ENCODE measurements at regions not wholly inside any gene's neighbourhood (a gene's known extent, or its start where the extent isn't known, plus 50 kb on each side); places are given as distances from the start of the nearest gene placed in this dataset.

GRCh38 chr5:37940931-37941623, 101.2 kb upstream of the GDNF start:
- DNase-seq (ENCODE audit: low spot score), result no peak
- Histone ChIP-seq H3K4me2 (no peak overlapping the region), H3K36me3 (ENCODE audit: insufficient read depth) (no peaks in the 10 kb centered on the region), H3K4me3 (no peak overlapping the region), H3K9me2 (ENCODE audit: insufficient read depth) (peaks cover 10% of the 10 kb centered on the region; the same call in 1 of the 2 replicates), H4K20me1 (replicated peaks; ENCODE audit: insufficient read depth) (no peaks in the 10 kb centered on the region), H3F3A (replicated peaks; ENCODE audit: low read depth) (no peaks in the 10 kb centered on the region), H3K79me2 (replicated peaks; ENCODE audit: insufficient read depth) (no peaks in the 10 kb centered on the region), H3K27me3 (ENCODE audit: insufficient read depth) (no peaks in the 10 kb centered on the region), H3K4me1 (ENCODE audit: insufficient read depth) (no peaks in the 10 kb centered on the region), H3K27ac (ENCODE audit: low read depth) (no peak overlapping the region), H2AFZ (no peak overlapping the region)
- Mint-ChIP-seq H3K9me3 (no peaks in the 10 kb centered on the region; the same call in 2 of the 3 replicates), H3K4me3 (no peak overlapping the region), H3K27me3 (ENCODE audit: insufficient read depth, low read depth, poor library complexity) (no peaks in the 10 kb centered on the region), H3K27ac (no peak overlapping the region), H3K4me1 (no peaks in the 10 kb centered on the region), H3K36me3 (ENCODE audit: low read depth) (no peaks in the 10 kb centered on the region)
- TF ChIP-seq STAT1 (IDR thresholded peaks at IDR 0.05; ENCODE audit: unreplicated experiment), result no peak
- TF ChIP-seq JUNB (IDR thresholded peaks at IDR 0.05; ENCODE audit: unreplicated experiment), result no peak
- TF ChIP-seq POLR2AphosphoS5 (IDR thresholded peaks at IDR 0.05; ENCODE audit: low read depth), result no peak
- TF ChIP-seq, protein P1, sequence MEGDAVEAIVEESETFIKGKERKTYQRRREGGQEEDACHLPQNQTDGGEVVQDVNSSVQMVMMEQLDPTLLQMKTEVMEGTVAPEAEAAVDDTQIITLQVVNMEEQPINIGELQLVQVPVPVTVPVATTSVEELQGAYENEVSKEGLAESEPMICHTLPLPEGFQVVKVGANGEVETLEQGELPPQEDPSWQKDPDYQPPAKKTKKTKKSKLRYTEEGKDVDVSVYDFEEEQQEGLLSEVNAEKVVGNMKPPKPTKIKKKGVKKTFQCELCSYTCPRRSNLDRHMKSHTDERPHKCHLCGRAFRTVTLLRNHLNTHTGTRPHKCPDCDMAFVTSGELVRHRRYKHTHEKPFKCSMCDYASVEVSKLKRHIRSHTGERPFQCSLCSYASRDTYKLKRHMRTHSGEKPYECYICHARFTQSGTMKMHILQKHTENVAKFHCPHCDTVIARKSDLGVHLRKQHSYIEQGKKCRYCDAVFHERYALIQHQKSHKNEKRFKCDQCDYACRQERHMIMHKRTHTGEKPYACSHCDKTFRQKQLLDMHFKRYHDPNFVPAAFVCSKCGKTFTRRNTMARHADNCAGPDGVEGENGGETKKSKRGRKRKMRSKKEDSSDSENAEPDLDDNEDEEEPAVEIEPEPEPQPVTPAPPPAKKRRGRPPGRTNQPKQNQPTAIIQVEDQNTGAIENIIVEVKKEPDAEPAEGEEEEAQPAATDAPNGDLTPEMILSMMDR (conservative IDR thresholded peaks at IDR 0.05; ENCODE audit: low read depth in 2 of 2), result no peak
- no peak for TF ChIP-seq EZH2 (IDR thresholded peaks at IDR 0.05; ENCODE audit: low read depth, unreplicated experiment)
- TF ChIP-seq, protein P2, sequence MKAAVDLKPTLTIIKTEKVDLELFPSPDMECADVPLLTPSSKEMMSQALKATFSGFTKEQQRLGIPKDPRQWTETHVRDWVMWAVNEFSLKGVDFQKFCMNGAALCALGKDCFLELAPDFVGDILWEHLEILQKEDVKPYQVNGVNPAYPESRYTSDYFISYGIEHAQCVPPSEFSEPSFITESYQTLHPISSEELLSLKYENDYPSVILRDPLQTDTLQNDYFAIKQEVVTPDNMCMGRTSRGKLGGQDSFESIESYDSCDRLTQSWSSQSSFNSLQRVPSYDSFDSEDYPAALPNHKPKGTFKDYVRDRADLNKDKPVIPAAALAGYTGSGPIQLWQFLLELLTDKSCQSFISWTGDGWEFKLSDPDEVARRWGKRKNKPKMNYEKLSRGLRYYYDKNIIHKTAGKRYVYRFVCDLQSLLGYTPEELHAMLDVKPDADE (IDR thresholded peaks at IDR 0.05), result no peak
- TF ChIP-seq CREB1 (CRISPR knock-in tag; IDR thresholded peaks at IDR 0.05; ENCODE audit: low read depth), result no peak
- no peak for TF ChIP-seq EZH2phosphoT487 (IDR thresholded peaks at IDR 0.05; ENCODE audit: unreplicated experiment)
- ATAC-seq, result no peak

GRCh38 chr5:37938861-37939260, 99.0 kb upstream of the GDNF start:
- H3K27ac Mint-ChIP-seq, result no peak overlapping the region
- H3K36me3 ChIP-seq (ENCODE audit: insufficient read depth), result no peaks in the 10 kb centered on the region
- H2AFZ ChIP-seq, result 0 out of 2 replicates have a peak overlapping the region, but pooled peaks have one; percentile 18
- no peak overlapping the region for H3K4me3 Mint-ChIP-seq
- no peaks in the 10 kb centered on the region for H3K4me1 ChIP-seq (ENCODE audit: insufficient read depth)
- H3K27me3 ChIP-seq (ENCODE audit: insufficient read depth), result no peaks in the 10 kb centered on the region
- no peaks in the 10 kb centered on the region for H3K27me3 Mint-ChIP-seq (ENCODE audit: insufficient read depth, low read depth, poor library complexity)
- ATAC-seq, result no peak
- no peaks in the 10 kb centered on the region; the same call in 2 of the 3 replicates for H3K9me3 Mint-ChIP-seq
- H3K27ac ChIP-seq (ENCODE audit: low read depth), result no peak overlapping the region
- H3K4me2 ChIP-seq, result no peak overlapping the region
- no peak for DNase-seq (ENCODE audit: low spot score)
- no peaks in the 10 kb centered on the region for H3K79me2 ChIP-seq (replicated peaks; ENCODE audit: insufficient read depth)
- peaks cover 11% of the 10 kb centered on the region; the same call in 1 of the 2 replicates for H3K9me2 ChIP-seq (ENCODE audit: insufficient read depth)
- H3K36me3 Mint-ChIP-seq (ENCODE audit: low read depth), result no peaks in the 10 kb centered on the region
- H3K4me3 ChIP-seq, result no peak overlapping the region
- no peaks in the 10 kb centered on the region for H3F3A ChIP-seq (replicated peaks; ENCODE audit: low read depth)
- no peaks in the 10 kb centered on the region for H3K4me1 Mint-ChIP-seq
- H4K20me1 ChIP-seq (replicated peaks; ENCODE audit: insufficient read depth), result no peaks in the 10 kb centered on the region
- TF ChIP-seq ZNF114 (CRISPR knock-in tag; IDR thresholded peaks at IDR 0.05) (no peak), STAT1 (IDR thresholded peaks at IDR 0.05; ENCODE audit: unreplicated experiment) (no peak), EZH2phosphoT487 (IDR thresholded peaks at IDR 0.05; ENCODE audit: unreplicated experiment) (no peak), CREB1 (CRISPR knock-in tag; IDR thresholded peaks at IDR 0.05; ENCODE audit: low read depth) (no peak), POLR2AphosphoS5 (IDR thresholded peaks at IDR 0.05; ENCODE audit: low read depth) (no peak), EZH2 (IDR thresholded peaks at IDR 0.05; ENCODE audit: low read depth, unreplicated experiment) (no peak), NANOG (IDR thresholded peaks at IDR 0.05; ENCODE audit: borderline replicate concordance) (no peak)
- TF ChIP-seq, protein P1 (conservative IDR thresholded peaks at IDR 0.05; ENCODE audit: low read depth in 2 of 2), result no peak
